ENCODE measurements at regions not wholly inside any gene's neighbourhood (a gene's known extent, or its start where the extent isn't known, plus 50 kb on each side); places are given as distances from the start of the nearest gene placed in this dataset.

- WGBS, 3 donors = 86 to 91% (median 88%) methylated on average over 3 of the region's 3 CpGs
- Histone ChIP-seq H3K27ac (no peak overlapping the region), H3K27me3 (ENCODE audit: insufficient read depth in 3 of 3, low read length in 2 of 3) (no peaks in the 10 kb centered on the region), H3K36me3 (ENCODE audit: insufficient read depth in 1 of 2, low read depth in 1 of 2) (no peaks in the 10 kb centered on the region), H3K9me3 (no peaks in the 10 kb centered on the region), H3K4me3 (no peak overlapping the region), H3K4me1 (no peaks in the 10 kb centered on the region)
- no peak for TF ChIP-seq CTCF (IDR thresholded peaks at IDR 0.05)
- DNase-seq = peak in 1 of 2 donors; percentile 32
- intact Hi-C loops (cut with DNase I) = no loop called here
- ATAC-seq = no peak
Measured at GRCh38 chr5:121378559-121379359, 472.9 kb upstream of the FTMT start.

- H3K27ac ChIP-seq = no peak overlapping the region
- no peak for DNase-seq
- no peaks in the 10 kb centered on the region for H3K36me3 ChIP-seq (ENCODE audit: insufficient read depth in 1 of 2, low read depth in 1 of 2)
- H3K9me3 ChIP-seq = no peaks in the 10 kb centered on the region
- no peak overlapping the region for H3K4me3 ChIP-seq
- no peaks in the 10 kb centered on the region for H3K27me3 ChIP-seq (ENCODE audit: insufficient read depth in 3 of 3, low read length in 2 of 3)
- ATAC-seq = no peak
- no peaks in the 10 kb centered on the region for H3K4me1 ChIP-seq
- 62 to 69% (median 67%) methylated on average over 2 of the region's 2 CpGs for WGBS, 3 donors
- TF ChIP-seq CTCF (IDR thresholded peaks at IDR 0.05) = no peak
- intact Hi-C loops (cut with DNase I) = no loop called here
Measured at GRCh38 chr5:121380066-121380465, 471.6 kb upstream of the FTMT start.

GRCh38 chr5:121384359-121384758 lies 467.3 kb upstream of the FTMT start:
- no peaks in the 10 kb centered on the region for H3K4me1 ChIP-seq
- no peaks in the 10 kb centered on the region for H3K36me3 ChIP-seq (ENCODE audit: insufficient read depth in 1 of 2, low read depth in 1 of 2)
- ATAC-seq = no peak
- no peak for DNase-seq
- no peak overlapping the region for H3K4me3 ChIP-seq
- WGBS, 3 donors = 73 to 83% (median 76%) methylated on average over 5 of the region's 5 CpGs
- intact Hi-C loops (cut with DNase I) = no loop called here
- no peak overlapping the region for H3K27ac ChIP-seq
- no peaks in the 10 kb centered on the region for H3K27me3 ChIP-seq (ENCODE audit: insufficient read depth in 3 of 3, low read length in 2 of 3)
- no peak for TF ChIP-seq CTCF (IDR thresholded peaks at IDR 0.05)
- no peaks in the 10 kb centered on the region for H3K9me3 ChIP-seq

- H3K27ac ChIP-seq = no peak overlapping the region
- H3K4me3 ChIP-seq = no peak overlapping the region
- no peaks in the 10 kb centered on the region for H3K4me1 ChIP-seq
- H3K36me3 ChIP-seq (ENCODE audit: insufficient read depth in 1 of 2, low read depth in 1 of 2) = no peaks in the 10 kb centered on the region
- DNase-seq = no peak
- no peaks in the 10 kb centered on the region for H3K9me3 ChIP-seq
- H3K27me3 ChIP-seq (ENCODE audit: insufficient read depth in 3 of 3, low read length in 2 of 3) = no peaks in the 10 kb centered on the region
- no peak for TF ChIP-seq CTCF (IDR thresholded peaks at IDR 0.05)
- no peak for ATAC-seq
- 40 to 45% (median 43%) methylated on average over 2 of the region's 2 CpGs for WGBS, 3 donors
- intact Hi-C loops (cut with DNase I) = no loop called here
Measured at GRCh38 chr5:121386334-121386733, 465.3 kb upstream of the FTMT start.

- Histone ChIP-seq H3K27me3 (ENCODE audit: insufficient read depth in 3 of 3, low read length in 2 of 3) (no peaks in the 10 kb centered on the region), H3K27ac (no peak overlapping the region), H3K4me3 (no peak overlapping the region), H3K4me1 (no peaks in the 10 kb centered on the region), H3K9me3 (no peaks in the 10 kb centered on the region), H3K36me3 (ENCODE audit: insufficient read depth in 1 of 2, low read depth in 1 of 2) (no peaks in the 10 kb centered on the region)
- intact Hi-C loops (cut with DNase I) = no loop called here
- DNase-seq = no peak
- no peak for ATAC-seq
- TF ChIP-seq CTCF (IDR thresholded peaks at IDR 0.05) = no peak
Measured at GRCh38 chr5:121396716-121397115, 455.0 kb upstream of the FTMT start.

Data from psoas muscle (tissue), 7 donors.